ENCODE measurements at regions not wholly inside any gene's neighbourhood (a gene's known extent, or its start where the extent isn't known, plus 50 kb on each side); places are given as distances from the start of the nearest gene placed in this dataset.
A peak's percentile ranks its signal among the peaks of the same experiment; 100 is the strongest.

GRCh38 chr2:148582679-148583511 is 61.7 kb upstream of the EPC2 start:
- DNase-seq (ENCODE audit: low read depth), result no peak
- no peak for TF ChIP-seq CTCF (IDR thresholded peaks at IDR 0.05; ENCODE audit: insufficient read depth, low read depth, low read length)
- no peak overlapping the region for H3K4me3 ChIP-seq (ENCODE audit: low read depth, low read length)

- H3K4me3 ChIP-seq (ENCODE audit: low read depth, low read length), result no peak overlapping the region
- no peak for TF ChIP-seq CTCF (IDR thresholded peaks at IDR 0.05; ENCODE audit: insufficient read depth, low read depth, low read length)
- no peak for DNase-seq (ENCODE audit: low read depth)
Measured at GRCh38 chr2:148585696-148586095, 58.9 kb upstream of the EPC2 start.

- TF ChIP-seq CTCF (IDR thresholded peaks at IDR 0.05; ENCODE audit: insufficient read depth, low read depth, low read length), result no peak
- no peak overlapping the region for H3K4me3 ChIP-seq (ENCODE audit: low read depth, low read length)
- DNase-seq (ENCODE audit: low read depth), result no peak
Measured at GRCh38 chr2:148586522-148587128, 57.9 kb upstream of the EPC2 start.

- H3K4me3 ChIP-seq (ENCODE audit: low read depth, low read length), result no peak overlapping the region
- TF ChIP-seq CTCF (IDR thresholded peaks at IDR 0.05; ENCODE audit: insufficient read depth, low read depth, low read length), result no peak
- no peak for DNase-seq (ENCODE audit: low read depth)
Measured at GRCh38 chr2:148590612-148591011, 53.9 kb upstream of the EPC2 start.

GRCh38 chr2:148592791-148593190 is 51.8 kb upstream of the EPC2 start:
- TF ChIP-seq CTCF (IDR thresholded peaks at IDR 0.05; ENCODE audit: insufficient read depth, low read depth, low read length), result no peak
- peak; percentile 9 for DNase-seq (ENCODE audit: low read depth)
- no peak overlapping the region for H3K4me3 ChIP-seq (ENCODE audit: low read depth, low read length)

GRCh38 chr2:148593421-148593820 is 51.1 kb upstream of the EPC2 start:
- peak; percentile 35 for DNase-seq (ENCODE audit: low read depth)

More at GRCh38 chr2:148593421-148593820, 51.1 kb upstream of the EPC2 start:
- no peak overlapping the region for H3K4me3 ChIP-seq (ENCODE audit: low read depth, low read length)
- TF ChIP-seq CTCF (IDR thresholded peaks at IDR 0.05; ENCODE audit: insufficient read depth, low read depth, low read length), result no peak

All from fibroblast of villous mesenchyme (primary cell).